ENCODE measurements at regions not wholly inside any gene's neighbourhood (a gene's known extent, or its start where the extent isn't known, plus 50 kb on each side); places are given as distances from the start of the nearest gene placed in this dataset.

- TF ChIP-seq CTCF (IDR thresholded peaks at IDR 0.05; ENCODE audit: low read depth, low read length, missing control alignments), result no peak
- in situ Hi-C loops (cut with HindIII; ENCODE audit: low sequenced_read_pairs), result no loop called here
- no peak for DNase-seq (ENCODE audit: low read depth)
- H3K4me3 ChIP-seq (ENCODE audit: low read depth, low read length), result no peak overlapping the region
Observed at GRCh38 chr3:64297563-64297962, 72.3 kb upstream of the PRICKLE2 start.

- no peak overlapping the region for H3K4me3 ChIP-seq (ENCODE audit: low read depth, low read length)
- in situ Hi-C loops (cut with HindIII; ENCODE audit: low sequenced_read_pairs), result no loop called here
- no peak for TF ChIP-seq CTCF (IDR thresholded peaks at IDR 0.05; ENCODE audit: low read depth, low read length, missing control alignments)
- peak; percentile 91 for DNase-seq (ENCODE audit: low read depth)
Observed at GRCh38 chr3:64295594-64295993, 70.3 kb upstream of the PRICKLE2 start.

- H3K4me3 ChIP-seq (ENCODE audit: low read depth, low read length), result no peak overlapping the region
- in situ Hi-C loops (cut with HindIII; ENCODE audit: low sequenced_read_pairs), result no loop called here
- no peak for DNase-seq (ENCODE audit: low read depth)
- TF ChIP-seq CTCF (IDR thresholded peaks at IDR 0.05; ENCODE audit: low read depth, low read length, missing control alignments), result no peak
Observed at GRCh38 chr3:64294771-64295170, 69.5 kb upstream of the PRICKLE2 start.

GRCh38 chr3:64293121-64293520 is 67.9 kb upstream of the PRICKLE2 start:
- H3K4me3 ChIP-seq (ENCODE audit: low read depth, low read length), result no peak overlapping the region
- DNase-seq (ENCODE audit: low read depth), result no peak
- TF ChIP-seq CTCF (IDR thresholded peaks at IDR 0.05; ENCODE audit: low read depth, low read length, missing control alignments), result no peak
- in situ Hi-C loops (cut with HindIII; ENCODE audit: low sequenced_read_pairs), result no loop called here

- TF ChIP-seq CTCF (IDR thresholded peaks at IDR 0.05; ENCODE audit: low read depth, low read length, missing control alignments), result no peak
- no peak overlapping the region for H3K4me3 ChIP-seq (ENCODE audit: low read depth, low read length)
- no peak for DNase-seq (ENCODE audit: low read depth)
- in situ Hi-C loops (cut with HindIII; ENCODE audit: low sequenced_read_pairs), result no loop called here
Observed at GRCh38 chr3:64291956-64292355, 66.7 kb upstream of the PRICKLE2 start.

- no peak for TF ChIP-seq CTCF (IDR thresholded peaks at IDR 0.05; ENCODE audit: low read depth, low read length, missing control alignments)
- in situ Hi-C loops (cut with HindIII; ENCODE audit: low sequenced_read_pairs), result no loop called here
- peak; percentile 49 for DNase-seq (ENCODE audit: low read depth)
- H3K4me3 ChIP-seq (ENCODE audit: low read depth, low read length), result no peak overlapping the region
Observed at GRCh38 chr3:64291345-64291744, 66.1 kb upstream of the PRICKLE2 start.

GRCh38 chr3:64290864-64291263 is 65.6 kb upstream of the PRICKLE2 start:
- no peak for TF ChIP-seq CTCF (IDR thresholded peaks at IDR 0.05; ENCODE audit: low read depth, low read length, missing control alignments)
- in situ Hi-C loops (cut with HindIII; ENCODE audit: low sequenced_read_pairs), result no loop called here
- no peak overlapping the region for H3K4me3 ChIP-seq (ENCODE audit: low read depth, low read length)
- no peak for DNase-seq (ENCODE audit: low read depth)

Data from astrocyte of the cerebellum (primary cell).